ENCODE measurements at regions not wholly inside any gene's neighbourhood (a gene's known extent, or its start where the extent isn't known, plus 50 kb on each side); places are given as distances from the start of the nearest gene placed in this dataset.

DNA sequence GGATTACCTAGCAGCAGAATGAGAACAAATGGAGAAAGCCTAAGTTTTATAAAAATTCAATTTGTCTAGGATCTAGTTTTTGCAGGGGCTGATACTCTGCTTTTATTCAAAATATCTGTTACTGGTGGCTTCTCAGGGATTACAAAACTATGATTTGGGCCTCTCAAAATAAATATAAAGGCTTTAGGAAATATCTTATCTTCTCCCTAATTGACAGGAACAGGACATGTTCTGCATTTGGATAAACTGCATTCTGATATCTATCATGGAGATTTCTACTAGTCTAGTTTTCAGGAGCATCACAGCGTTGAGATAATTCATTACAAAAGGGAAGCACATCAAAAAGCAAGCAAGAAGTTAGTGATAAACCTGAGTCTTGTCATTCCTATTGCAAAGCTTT is 127.1 kb upstream of the ITGA1 start (continued):
- no peak for TF ChIP-seq EZH2 (IDR thresholded peaks at IDR 0.05; ENCODE audit: low read depth, low read length, severe bottlenecking)
- no peak for TF ChIP-seq SRF (IDR thresholded peaks at IDR 0.05; ENCODE audit: low read depth, low read length)

Data from H1 (cell line).